ENCODE measurements at regions not wholly inside any gene's neighbourhood (a gene's known extent, or its start where the extent isn't known, plus 50 kb on each side); places are given as distances from the start of the nearest gene placed in this dataset.

DNA sequence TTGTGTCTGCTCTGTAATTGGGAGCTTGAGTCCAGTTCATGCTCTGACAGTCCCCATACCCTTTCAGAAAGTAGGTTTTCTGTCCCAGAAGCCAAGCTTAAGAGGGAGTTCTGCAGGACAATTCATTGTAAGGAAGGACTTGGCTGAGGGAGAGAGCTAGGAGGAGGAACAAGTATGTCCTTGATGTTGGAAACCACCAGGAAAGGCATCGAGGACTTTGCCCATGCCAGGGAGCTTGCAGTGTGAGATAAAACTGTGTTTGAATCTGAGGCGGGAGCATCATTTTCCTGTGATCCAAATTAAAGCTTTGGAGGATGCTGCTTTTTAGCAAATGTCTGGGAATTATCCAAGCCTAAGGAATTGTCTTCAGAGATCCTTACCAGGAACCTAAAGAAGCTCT lies 175.3 kb downstream of the EMP1 start:
- TF ChIP-seq EP300 (IDR thresholded peaks at IDR 0.05) = no peak
- TF ChIP-seq POLR2AphosphoS5 (IDR thresholded peaks at IDR 0.05) = no peak
- TF ChIP-seq POLR2A (IDR thresholded peaks at IDR 0.05) = no peak
- TF ChIP-seq, protein P1, sequence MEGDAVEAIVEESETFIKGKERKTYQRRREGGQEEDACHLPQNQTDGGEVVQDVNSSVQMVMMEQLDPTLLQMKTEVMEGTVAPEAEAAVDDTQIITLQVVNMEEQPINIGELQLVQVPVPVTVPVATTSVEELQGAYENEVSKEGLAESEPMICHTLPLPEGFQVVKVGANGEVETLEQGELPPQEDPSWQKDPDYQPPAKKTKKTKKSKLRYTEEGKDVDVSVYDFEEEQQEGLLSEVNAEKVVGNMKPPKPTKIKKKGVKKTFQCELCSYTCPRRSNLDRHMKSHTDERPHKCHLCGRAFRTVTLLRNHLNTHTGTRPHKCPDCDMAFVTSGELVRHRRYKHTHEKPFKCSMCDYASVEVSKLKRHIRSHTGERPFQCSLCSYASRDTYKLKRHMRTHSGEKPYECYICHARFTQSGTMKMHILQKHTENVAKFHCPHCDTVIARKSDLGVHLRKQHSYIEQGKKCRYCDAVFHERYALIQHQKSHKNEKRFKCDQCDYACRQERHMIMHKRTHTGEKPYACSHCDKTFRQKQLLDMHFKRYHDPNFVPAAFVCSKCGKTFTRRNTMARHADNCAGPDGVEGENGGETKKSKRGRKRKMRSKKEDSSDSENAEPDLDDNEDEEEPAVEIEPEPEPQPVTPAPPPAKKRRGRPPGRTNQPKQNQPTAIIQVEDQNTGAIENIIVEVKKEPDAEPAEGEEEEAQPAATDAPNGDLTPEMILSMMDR (IDR thresholded peaks at IDR 0.05) = no peak
- H3K9me3 ChIP-seq = no peaks in the 10 kb centered on the region

DNA sequence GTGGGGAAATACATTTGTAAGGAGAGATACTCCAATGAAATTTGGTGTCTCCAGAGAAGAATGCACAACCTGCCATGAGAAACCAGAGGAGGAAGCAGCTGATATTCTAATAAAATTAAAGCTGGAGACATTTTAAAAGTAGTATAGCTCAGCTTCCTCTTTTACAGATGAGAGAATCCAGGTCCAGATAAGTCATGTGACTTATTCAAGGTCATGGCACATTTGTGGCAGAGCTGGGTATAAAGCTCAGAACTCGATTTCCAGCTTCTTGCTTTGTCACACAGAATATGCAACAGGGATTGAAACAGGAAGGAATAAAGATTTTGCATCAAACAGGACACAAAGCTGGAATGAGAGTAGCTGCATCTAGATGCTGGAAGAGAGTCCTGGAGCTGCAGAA lies 174.8 kb downstream of the EMP1 start:
- H3K9me3 ChIP-seq = no peaks in the 10 kb centered on the region
- TF ChIP-seq, protein P1 (IDR thresholded peaks at IDR 0.05) = no peak
- TF ChIP-seq POLR2AphosphoS5 (IDR thresholded peaks at IDR 0.05) = no peak
- TF ChIP-seq EP300 (IDR thresholded peaks at IDR 0.05) = no peak
- no peak for TF ChIP-seq POLR2A (IDR thresholded peaks at IDR 0.05)
- 40 to 60% methylated on average over 1 of the region's 1 CpG for WGBS, 2 donors (ENCODE audit: low coverage in 1 of 2)

More for the DNA sequence above, 175.3 kb downstream of the EMP1 start:
- no peaks in the 10 kb centered on the region for H3K36me3 ChIP-seq
- no peak for ATAC-seq
- H3K4me3 ChIP-seq = no peak overlapping the region
- 50 to 80% methylated on average over 1 to 2 of the region's 2 CpGs for WGBS, 2 donors (ENCODE audit: low coverage in 1 of 2)
- H3K4me1 ChIP-seq = peaks cover 0 to 5% (median 0%) of the 10 kb centered on the region in 3 donors
- no peaks in the 10 kb centered on the region for H3K27me3 ChIP-seq
- no peak overlapping the region for H3K27ac ChIP-seq

DNA sequence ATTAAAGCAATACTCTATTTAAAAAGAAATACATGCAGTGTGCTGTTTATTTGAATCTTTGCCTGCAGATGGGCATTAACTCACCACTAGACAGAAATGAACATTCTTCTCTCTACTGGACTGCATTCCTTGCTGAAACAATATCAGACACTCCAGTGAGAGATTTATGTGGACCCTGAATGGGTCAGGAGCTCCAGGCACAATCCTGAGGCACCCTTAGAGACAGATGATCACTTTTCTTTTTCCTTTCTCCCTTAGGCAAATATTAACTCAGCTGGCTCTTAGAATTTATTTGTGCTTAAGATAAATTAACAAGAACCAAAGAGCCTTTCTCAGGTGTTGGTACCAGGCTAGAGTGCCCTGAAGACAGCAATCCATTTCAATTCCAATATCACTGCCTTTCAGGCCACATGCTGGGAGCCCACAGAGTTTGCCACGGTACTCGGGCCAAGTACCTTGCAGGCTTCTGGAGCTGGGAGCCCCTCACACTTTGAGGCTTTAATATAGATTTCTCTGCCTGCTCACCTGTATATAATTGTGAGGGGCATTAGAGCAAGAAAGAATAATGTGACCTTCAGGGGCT lies 173.0 kb downstream of the EMP1 start:
- TF ChIP-seq POLR2AphosphoS5 (IDR thresholded peaks at IDR 0.05) (no peak), POLR2A (IDR thresholded peaks at IDR 0.05) (no peak), EP300 (IDR thresholded peaks at IDR 0.05) (no peak)
- TF ChIP-seq, protein P1 (IDR thresholded peaks at IDR 0.05) = no peak
- Histone ChIP-seq H3K9me3 (no peaks in the 10 kb centered on the region), H3K27me3 (no peaks in the 10 kb centered on the region), H3K4me1 (no peaks in the 10 kb centered on the region), H3K27ac (no peak overlapping the region), H3K4me3 (no peak overlapping the region), H3K36me3 (no peaks in the 10 kb centered on the region)
- 81 to 91% methylated on average over 2 of the region's 2 CpGs for whole genome bisulfite sequencing, 2 donors (ENCODE audit: low coverage in 1 of 2)
- ATAC-seq = no peak

More for the DNA sequence above, 174.8 kb downstream of the EMP1 start:
- Histone ChIP-seq H3K4me1 (peaks cover 0 to 5% (median 0%) of the 10 kb centered on the region in 3 donors), H3K36me3 (no peaks in the 10 kb centered on the region), H3K4me3 (no peak overlapping the region), H3K27me3 (no peaks in the 10 kb centered on the region), H3K27ac (no peak overlapping the region)
- ATAC-seq = no peak

DNA sequence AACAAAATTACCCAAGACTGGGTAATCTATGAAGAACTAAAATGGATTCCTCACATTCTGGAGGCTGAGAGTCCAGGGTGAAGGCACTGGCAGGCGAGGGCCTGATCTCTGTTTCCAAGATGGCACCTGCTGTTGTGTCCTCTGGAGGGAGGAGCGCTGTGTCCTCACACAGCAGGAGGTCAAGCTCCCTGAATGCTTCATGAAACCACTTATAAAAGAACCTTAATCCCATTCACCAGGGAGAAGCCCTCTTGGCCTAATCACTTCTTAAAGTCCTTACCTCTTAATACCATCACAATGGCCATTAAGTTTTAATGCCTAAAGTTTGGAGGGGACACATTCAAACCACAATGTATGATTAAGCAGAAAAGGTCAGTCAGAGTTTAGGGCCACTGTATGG lies 172.4 kb downstream of the EMP1 start:
- Histone ChIP-seq H3K4me3 (no peak overlapping the region), H3K27me3 (no peaks in the 10 kb centered on the region), H3K27ac (no peak overlapping the region), H3K9me3 (no peaks in the 10 kb centered on the region), H3K36me3 (no peaks in the 10 kb centered on the region), H3K4me1 (no peaks in the 10 kb centered on the region)
- no peak for ATAC-seq
- 87 to 100% methylated on average over 2 of the region's 2 CpGs for WGBS, 2 donors (ENCODE audit: low coverage in 1 of 2)
- TF ChIP-seq EP300 (IDR thresholded peaks at IDR 0.05) = no peak
- TF ChIP-seq POLR2AphosphoS5 (IDR thresholded peaks at IDR 0.05) = no peak
- TF ChIP-seq, protein P1 (IDR thresholded peaks at IDR 0.05) = no peak
- no peak for TF ChIP-seq POLR2A (IDR thresholded peaks at IDR 0.05)

DNA sequence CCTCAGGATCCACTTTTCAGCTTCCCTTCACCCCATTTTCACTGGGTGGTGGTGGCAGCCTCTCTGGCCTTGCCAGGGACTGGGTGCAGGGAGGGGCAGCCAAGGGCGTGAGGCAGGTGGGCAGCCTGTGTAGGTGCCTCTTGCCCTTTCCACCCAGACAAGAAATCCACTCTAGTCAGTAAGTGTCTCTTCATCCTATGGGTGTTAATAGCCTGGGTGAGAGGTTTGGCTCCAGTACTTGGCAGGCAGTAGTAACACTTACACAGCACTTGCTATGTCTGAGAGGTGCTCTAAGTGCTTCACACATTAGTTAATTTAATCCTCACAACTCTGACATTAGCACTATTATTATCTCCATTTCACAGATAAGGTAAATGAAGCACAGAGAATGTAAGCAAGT lies 171.9 kb downstream of the EMP1 start:
- Histone ChIP-seq H3K27me3 (no peaks in the 10 kb centered on the region), H3K4me1 (no peaks in the 10 kb centered on the region), H3K27ac (no peak overlapping the region), H3K9me3 (no peaks in the 10 kb centered on the region), H3K36me3 (no peaks in the 10 kb centered on the region), H3K4me3 (no peak overlapping the region)
- TF ChIP-seq POLR2A (IDR thresholded peaks at IDR 0.05) (no peak), POLR2AphosphoS5 (IDR thresholded peaks at IDR 0.05) (no peak), EP300 (IDR thresholded peaks at IDR 0.05) (no peak)
- TF ChIP-seq, protein P1 (IDR thresholded peaks at IDR 0.05) = no peak
- 100% methylated on average over 1 of the region's 1 CpG; no CpG with 5 or more reads in 1 of the 2 donors for WGBS, 2 donors (ENCODE audit: low coverage in 1 of 2)
- no peak for ATAC-seq
